Kidney (tissue), 13 donors: ENCODE measurements at regions not wholly inside any gene's neighbourhood (a gene's known extent, or its start where the extent isn't known, plus 50 kb on each side); places are given as distances from the start of the nearest gene placed in this dataset.

Experiments
- DNase-seq, 5 donors: peaks; one replicate each; pipeline ENCODE4 v3.0.0-alpha.2; 2013 to 2020
- FAIRE-seq: peaks from 2 replicates; lab custom pipeline; 2012; peaks lifted over from hg19 to GRCh38; lab: Jason Lieb, UNC
- H3K27ac ChIP-seq, 2 donors: one replicate each; pipeline ENCODE4 v1.7.0; 2013; ENCODE audit warnings: low read depth in 2 of 2, low read length in 2 of 2, inconsistent platforms in 1 of 2
- H3K27me3 ChIP-seq: one replicate; pipeline ENCODE4 v1.7.1; 2013; ENCODE audit warnings: low read length, inconsistent platforms; ENCODE audit not compliant: control insufficient read depth, insufficient read depth
- H3K36me3 ChIP-seq, 3 donors: one replicate each; pipeline versions ENCODE4 v1.7.0 to v1.7.1; 2013; ENCODE audit warnings: low read length in 3 of 3, control low read depth in 1 of 3, inconsistent platforms in 1 of 3; ENCODE audit not compliant: insufficient read depth in 3 of 3, control insufficient read depth in 2 of 3
- H3K4me1 ChIP-seq, 3 donors: one replicate each; pipeline versions ENCODE4 v1.7.0 to v1.7.1; 2013; ENCODE audit warnings: low read length in 3 of 3, inconsistent platforms in 1 of 3, low read depth in 1 of 3; ENCODE audit not compliant: control insufficient read depth in 2 of 3, insufficient read depth in 2 of 3
- H3K4me3 ChIP-seq, 3 donors: one replicate each; pipeline versions ENCODE4 v1.7.0 to v1.8.1; 2013; ENCODE audit warnings: low read length in 3 of 3, control low read depth in 1 of 3, inconsistent platforms in 1 of 3
- H3K9ac ChIP-seq, 3 donors: one replicate each; pipeline versions ENCODE4 v1.7.0 to v1.7.1; 2013; ENCODE audit warnings: low read length in 3 of 3, control low read depth in 1 of 3, inconsistent platforms in 1 of 3
- H3K9me3 ChIP-seq, 3 donors: one replicate each; pipeline versions ENCODE4 v1.7.0 to v1.7.1; 2013; ENCODE audit warnings: low read length in 3 of 3, control low read depth in 1 of 3, inconsistent platforms in 1 of 3; ENCODE audit not compliant: control insufficient read depth in 2 of 3, insufficient read depth in 1 of 3
- intact Hi-C: fragments of 100-400 bp; cut with DNase I; formaldehyde crosslinking; loops from one replicate; pipeline ENCODE4 v1.11.1; 2022
- TF ChIP-seq, protein P1 (sequence below): IDR thresholded peaks from 3 replicates; pipeline ENCODE4 v1.5.1; 2012; ENCODE audit warnings: mild to moderate bottlenecking, moderate library complexity, borderline replicate concordance; ENCODE audit not compliant: insufficient read depth; ENCODE audit errors: extremely low read depth
- donor health status: control.
- donor health status: control.
- donor health status: control.
- donor health status: control.
- donor health status: control.
- donor health status: DM: yes; HTN: yes; CAD: no.
- donor health status: Normal renal cell carcinoma (clear cell type).

GRCh38 chr6:14925025-14925698 lies 320.7 kb upstream of the JARID2 start:
- H3K27ac ChIP-seq, result no peak overlapping the region

DNA sequence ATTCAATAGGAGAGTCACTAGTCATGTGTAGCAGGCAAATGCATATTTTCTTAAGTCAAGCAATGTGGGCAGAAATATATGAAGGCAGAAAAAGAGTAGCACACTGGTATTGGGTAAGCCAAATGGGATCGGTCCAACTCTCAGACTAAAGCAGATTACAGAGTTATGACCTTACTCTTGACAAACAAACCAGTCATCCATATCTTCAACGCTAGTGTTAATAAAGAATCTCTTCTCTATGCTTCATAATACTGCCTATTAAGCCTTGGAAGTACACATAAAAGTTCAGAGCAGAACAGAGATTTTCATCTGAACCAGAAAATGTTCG lies 320.2 kb upstream of the JARID2 start:
- no peaks in the 10 kb centered on the region for H3K9me3 ChIP-seq
- no peak for DNase-seq
- no peak for FAIRE-seq
- H3K27me3 ChIP-seq, result no peaks in the 10 kb centered on the region
- no peaks in the 10 kb centered on the region for H3K36me3 ChIP-seq
- TF ChIP-seq, protein P1, sequence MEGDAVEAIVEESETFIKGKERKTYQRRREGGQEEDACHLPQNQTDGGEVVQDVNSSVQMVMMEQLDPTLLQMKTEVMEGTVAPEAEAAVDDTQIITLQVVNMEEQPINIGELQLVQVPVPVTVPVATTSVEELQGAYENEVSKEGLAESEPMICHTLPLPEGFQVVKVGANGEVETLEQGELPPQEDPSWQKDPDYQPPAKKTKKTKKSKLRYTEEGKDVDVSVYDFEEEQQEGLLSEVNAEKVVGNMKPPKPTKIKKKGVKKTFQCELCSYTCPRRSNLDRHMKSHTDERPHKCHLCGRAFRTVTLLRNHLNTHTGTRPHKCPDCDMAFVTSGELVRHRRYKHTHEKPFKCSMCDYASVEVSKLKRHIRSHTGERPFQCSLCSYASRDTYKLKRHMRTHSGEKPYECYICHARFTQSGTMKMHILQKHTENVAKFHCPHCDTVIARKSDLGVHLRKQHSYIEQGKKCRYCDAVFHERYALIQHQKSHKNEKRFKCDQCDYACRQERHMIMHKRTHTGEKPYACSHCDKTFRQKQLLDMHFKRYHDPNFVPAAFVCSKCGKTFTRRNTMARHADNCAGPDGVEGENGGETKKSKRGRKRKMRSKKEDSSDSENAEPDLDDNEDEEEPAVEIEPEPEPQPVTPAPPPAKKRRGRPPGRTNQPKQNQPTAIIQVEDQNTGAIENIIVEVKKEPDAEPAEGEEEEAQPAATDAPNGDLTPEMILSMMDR, result no peak
- no peak overlapping the region for H3K27ac ChIP-seq
- intact Hi-C loops, result no loop called here
- no peak overlapping the region for H3K9ac ChIP-seq
- H3K4me1 ChIP-seq, result peaks cover 0 to 9% (median 3%) of the 10 kb centered on the region in 3 donors
- no peak overlapping the region for H3K4me3 ChIP-seq

More at GRCh38 chr6:14925025-14925698, 320.7 kb upstream of the JARID2 start:
- peak in 4 of 5 donors; percentile 50 to 88 (median 74) for DNase-seq
- no peak for FAIRE-seq
- Histone ChIP-seq H3K4me1 (peaks cover 0 to 9% (median 3%) of the 10 kb centered on the region in 3 donors), H3K9me3 (no peaks in the 10 kb centered on the region), H3K27me3 (no peaks in the 10 kb centered on the region), H3K9ac (no peak overlapping the region), H3K36me3 (no peaks in the 10 kb centered on the region), H3K4me3 (no peak overlapping the region)
- TF ChIP-seq, protein P1, result no peak
- intact Hi-C loops, result no loop called here

- Histone ChIP-seq H3K36me3 (no peaks in the 10 kb centered on the region), H3K27me3 (no peaks in the 10 kb centered on the region), H3K4me3 (no peak overlapping the region), H3K27ac (no peak overlapping the region), H3K9me3 (no peaks in the 10 kb centered on the region), H3K4me1 (peaks cover 0 to 4% (median 0%) of the 10 kb centered on the region in 3 donors), H3K9ac (no peak overlapping the region)
- FAIRE-seq, result no peak
- intact Hi-C loops, result no loop called here
- TF ChIP-seq, protein P1, result no peak
- no peak for DNase-seq
Measured at GRCh38 chr6:14927398-14927797, 318.5 kb upstream of the JARID2 start.
